Vagina (tissue), 2 donors: ENCODE measurements at regions not wholly inside any gene's neighbourhood (a gene's known extent, or its start where the extent isn't known, plus 50 kb on each side); places are given as distances from the start of the nearest gene placed in this dataset.

Experiments
- DNase-seq, 2 donors: peaks; one replicate each; pipeline ENCODE4 v3.0.0-alpha.2; 2017; ENCODE audit errors: extremely low spot score in 2 of 2
- H3K27ac ChIP-seq: fragments of 200-600 bp; sonication (generic); one replicate; pipeline ENCODE4 v1.5.1; 2019
- H3K27me3 ChIP-seq: fragments of 200-600 bp; sonication (generic); one replicate; pipeline ENCODE4 v1.5.1; 2019
- H3K36me3 ChIP-seq, 2 donors: fragments of 200-600 bp; sonication (generic); one replicate each; pipeline ENCODE4 v1.5.1; 2017 to 2019
- H3K4me1 ChIP-seq: fragments of 200-600 bp; sonication (generic); one replicate; pipeline ENCODE4 v1.5.1; 2019
- H3K4me3 ChIP-seq, 2 donors: fragments of 200-600 bp; sonication (generic); 1 replicate in 1 of 2; 2 replicates in 1 of 2; pipeline ENCODE4 v1.5.1; 2016 to 2019
- H3K9me3 ChIP-seq: fragments of 200-600 bp; sonication (generic); one replicate; pipeline ENCODE4 v1.5.1; 2019
- POLR2A ChIP-seq, 2 donors: fragments of 450-650 bp; IDR thresholded peaks; one replicate each; pipeline ENCODE4 v1.6.1; 2017; ENCODE audit warnings: antibody characterized with exemption in 2 of 2, mild to moderate bottlenecking in 2 of 2, moderate library complexity in 2 of 2
- POLR2AphosphoS5 ChIP-seq, 2 donors: sonication (generic); formaldehyde crosslinking; IDR thresholded peaks; one replicate each; pipeline ENCODE4 v1.9.0; 2017; ENCODE audit warnings: antibody characterized with exemption in 2 of 2, mild to moderate bottlenecking in 2 of 2, low read depth in 1 of 2; ENCODE audit not compliant: insufficient read depth in 1 of 2
- intact Hi-C: fragments of 100-400 bp; cut with DNase I; formaldehyde crosslinking; loops from one replicate; pipeline ENCODE4 v1.15.1; 2023
- TF ChIP-seq, protein P1 (sequence below), 3 experiments: fragments of 450-650 bp in 2 of 3; fragments of 200-600 bp in 1 of 3; sonication (generic) in 1 of 3; IDR thresholded peaks; one replicate each; pipeline ENCODE4 v1.5.1; 2017 to 2019; ENCODE audit warnings: antibody characterized with exemption in 3 of 3, mild to moderate bottlenecking in 2 of 3, moderate library complexity in 2 of 3

DNA sequence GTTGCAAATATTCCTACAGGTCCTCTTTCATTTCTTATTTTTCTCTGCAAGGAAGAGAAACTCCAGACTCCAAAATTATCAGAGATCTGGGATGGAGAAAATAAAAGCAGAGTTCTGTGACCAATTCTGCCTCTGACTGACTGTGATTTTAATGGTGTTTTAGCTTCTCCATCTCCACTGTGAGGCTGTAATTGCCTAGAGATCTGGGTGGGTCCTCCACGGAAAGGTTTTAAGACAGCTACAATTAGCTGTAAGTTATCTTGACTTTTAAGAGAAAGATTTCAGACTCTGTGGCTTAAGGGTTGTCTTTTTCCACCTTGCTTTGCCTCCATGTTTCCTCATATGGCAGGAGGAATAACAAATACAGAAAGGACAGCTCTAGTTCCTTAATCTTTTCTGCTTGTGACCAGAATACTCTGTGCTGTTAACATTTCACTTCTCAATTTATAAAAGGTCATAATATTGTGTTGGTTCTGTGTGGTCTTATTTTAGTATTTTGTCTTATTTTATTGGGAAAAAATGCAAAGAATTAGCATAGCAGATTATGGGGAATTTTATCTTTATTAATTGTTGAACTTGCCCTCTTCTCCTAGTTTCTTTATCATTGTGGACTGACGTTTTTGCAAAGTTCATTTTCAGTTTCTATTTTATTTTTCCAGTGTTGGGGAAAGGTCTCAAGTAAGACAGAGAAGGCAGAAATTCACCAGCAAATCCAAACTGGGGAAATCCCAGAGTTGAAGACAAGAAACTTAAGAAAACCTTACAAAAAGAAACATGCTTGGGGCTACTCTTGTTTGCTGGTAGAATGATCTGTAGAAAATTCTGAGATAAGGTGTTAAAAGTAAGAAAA, 157.9 kb downstream of the RAP2B start:
- H3K4me1 ChIP-seq: peaks cover 9% of the 10 kb centered on the region
- no peak for DNase-seq
- H3K9me3 ChIP-seq: no peaks in the 10 kb centered on the region
- TF ChIP-seq POLR2AphosphoS5 (IDR thresholded peaks at IDR 0.05; ENCODE audit: insufficient read depth in 1 of 2, low read depth in 1 of 2): no peak
- TF ChIP-seq, protein P1, sequence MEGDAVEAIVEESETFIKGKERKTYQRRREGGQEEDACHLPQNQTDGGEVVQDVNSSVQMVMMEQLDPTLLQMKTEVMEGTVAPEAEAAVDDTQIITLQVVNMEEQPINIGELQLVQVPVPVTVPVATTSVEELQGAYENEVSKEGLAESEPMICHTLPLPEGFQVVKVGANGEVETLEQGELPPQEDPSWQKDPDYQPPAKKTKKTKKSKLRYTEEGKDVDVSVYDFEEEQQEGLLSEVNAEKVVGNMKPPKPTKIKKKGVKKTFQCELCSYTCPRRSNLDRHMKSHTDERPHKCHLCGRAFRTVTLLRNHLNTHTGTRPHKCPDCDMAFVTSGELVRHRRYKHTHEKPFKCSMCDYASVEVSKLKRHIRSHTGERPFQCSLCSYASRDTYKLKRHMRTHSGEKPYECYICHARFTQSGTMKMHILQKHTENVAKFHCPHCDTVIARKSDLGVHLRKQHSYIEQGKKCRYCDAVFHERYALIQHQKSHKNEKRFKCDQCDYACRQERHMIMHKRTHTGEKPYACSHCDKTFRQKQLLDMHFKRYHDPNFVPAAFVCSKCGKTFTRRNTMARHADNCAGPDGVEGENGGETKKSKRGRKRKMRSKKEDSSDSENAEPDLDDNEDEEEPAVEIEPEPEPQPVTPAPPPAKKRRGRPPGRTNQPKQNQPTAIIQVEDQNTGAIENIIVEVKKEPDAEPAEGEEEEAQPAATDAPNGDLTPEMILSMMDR (IDR thresholded peaks at IDR 0.05): no peak
- no peak for TF ChIP-seq POLR2A (IDR thresholded peaks at IDR 0.05)
- intact Hi-C loops: no loop called here
- H3K27me3 ChIP-seq: no peaks in the 10 kb centered on the region
- no peaks in the 10 kb centered on the region for H3K36me3 ChIP-seq
- H3K4me3 ChIP-seq: no peak overlapping the region
- no peak overlapping the region for H3K27ac ChIP-seq

- intact Hi-C loops: no loop called here
- H3K4me3 ChIP-seq: no peak overlapping the region
- no peak for DNase-seq
- H3K27ac ChIP-seq: no peak overlapping the region
- H3K4me1 ChIP-seq: peaks cover 9% of the 10 kb centered on the region
- TF ChIP-seq POLR2AphosphoS5 (IDR thresholded peaks at IDR 0.05; ENCODE audit: insufficient read depth in 1 of 2, low read depth in 1 of 2) (no peak), POLR2A (IDR thresholded peaks at IDR 0.05) (no peak)
- TF ChIP-seq, protein P1 (IDR thresholded peaks at IDR 0.05): no peak
- H3K9me3 ChIP-seq: no peaks in the 10 kb centered on the region
- H3K27me3 ChIP-seq: no peaks in the 10 kb centered on the region
- H3K36me3 ChIP-seq: no peaks in the 10 kb centered on the region
Measured at GRCh38 chr3:153320585-153321128, 158.6 kb downstream of the RAP2B start.

DNA sequence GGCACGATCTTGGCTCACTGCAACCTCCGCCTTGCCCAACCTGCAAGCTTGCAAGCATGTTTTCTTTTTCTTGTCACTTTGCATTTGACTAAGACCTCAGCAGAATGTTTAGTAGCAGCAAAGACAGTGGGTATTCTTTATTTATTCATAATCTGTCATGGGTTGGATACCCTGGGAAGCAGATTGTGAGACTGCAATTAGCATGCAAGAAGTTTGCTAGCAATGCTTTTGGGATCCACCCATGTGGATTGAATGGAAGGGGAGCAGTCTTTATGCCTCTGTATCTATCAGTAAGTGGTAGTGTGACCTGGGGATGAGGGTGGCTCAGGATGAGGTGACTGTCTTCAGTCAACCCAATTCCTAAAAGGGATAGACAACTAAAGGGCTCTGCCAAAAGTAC, 166.7 kb downstream of the RAP2B start:
- H3K4me1 ChIP-seq: no peaks in the 10 kb centered on the region
- TF ChIP-seq POLR2AphosphoS5 (IDR thresholded peaks at IDR 0.05; ENCODE audit: insufficient read depth in 1 of 2, low read depth in 1 of 2) (no peak), POLR2A (IDR thresholded peaks at IDR 0.05) (no peak)
- TF ChIP-seq, protein P1 (IDR thresholded peaks at IDR 0.05): no peak
- intact Hi-C loops: no loop called here
- no peaks in the 10 kb centered on the region for H3K9me3 ChIP-seq
- H3K27me3 ChIP-seq: no peaks in the 10 kb centered on the region
- H3K36me3 ChIP-seq: no peaks in the 10 kb centered on the region
- no peak for DNase-seq
- no peak overlapping the region for H3K4me3 ChIP-seq
- H3K27ac ChIP-seq: no peak overlapping the region

- TF ChIP-seq, protein P1 (IDR thresholded peaks at IDR 0.05): no peak
- TF ChIP-seq POLR2AphosphoS5 (IDR thresholded peaks at IDR 0.05; ENCODE audit: insufficient read depth in 1 of 2, low read depth in 1 of 2) (no peak), POLR2A (IDR thresholded peaks at IDR 0.05) (no peak)
- H3K9me3 ChIP-seq: no peaks in the 10 kb centered on the region
- no peak overlapping the region for H3K4me3 ChIP-seq
- H3K36me3 ChIP-seq: no peaks in the 10 kb centered on the region
- DNase-seq: no peak
- H3K27ac ChIP-seq: no peak overlapping the region
- H3K4me1 ChIP-seq: no peaks in the 10 kb centered on the region
- H3K27me3 ChIP-seq: no peaks in the 10 kb centered on the region
- intact Hi-C loops: no loop called here
Measured at GRCh38 chr3:153330901-153331300, 168.9 kb downstream of the RAP2B start.

- no peak for DNase-seq
- H3K27me3 ChIP-seq: no peaks in the 10 kb centered on the region
- no peak overlapping the region for H3K4me3 ChIP-seq
- no peak overlapping the region for H3K27ac ChIP-seq
- H3K4me1 ChIP-seq: no peaks in the 10 kb centered on the region
- no peaks in the 10 kb centered on the region for H3K36me3 ChIP-seq
- no peaks in the 10 kb centered on the region for H3K9me3 ChIP-seq
- intact Hi-C loops: no loop called here
- TF ChIP-seq POLR2AphosphoS5 (IDR thresholded peaks at IDR 0.05; ENCODE audit: insufficient read depth in 1 of 2, low read depth in 1 of 2) (no peak), POLR2A (IDR thresholded peaks at IDR 0.05) (no peak)
Measured at GRCh38 chr3:153331676-153332075, 169.7 kb downstream of the RAP2B start.
